Kidney tubule cell (primary cell): ENCODE measurements at regions not wholly inside any gene's neighbourhood (a gene's known extent, or its start where the extent isn't known, plus 50 kb on each side); places are given as distances from the start of the nearest gene placed in this dataset.

Experiments
- DNase-seq: peaks from one replicate; pipeline ENCODE4 v3.0.0-alpha.2; 2018; ENCODE audit warnings: low spot score

DNA sequence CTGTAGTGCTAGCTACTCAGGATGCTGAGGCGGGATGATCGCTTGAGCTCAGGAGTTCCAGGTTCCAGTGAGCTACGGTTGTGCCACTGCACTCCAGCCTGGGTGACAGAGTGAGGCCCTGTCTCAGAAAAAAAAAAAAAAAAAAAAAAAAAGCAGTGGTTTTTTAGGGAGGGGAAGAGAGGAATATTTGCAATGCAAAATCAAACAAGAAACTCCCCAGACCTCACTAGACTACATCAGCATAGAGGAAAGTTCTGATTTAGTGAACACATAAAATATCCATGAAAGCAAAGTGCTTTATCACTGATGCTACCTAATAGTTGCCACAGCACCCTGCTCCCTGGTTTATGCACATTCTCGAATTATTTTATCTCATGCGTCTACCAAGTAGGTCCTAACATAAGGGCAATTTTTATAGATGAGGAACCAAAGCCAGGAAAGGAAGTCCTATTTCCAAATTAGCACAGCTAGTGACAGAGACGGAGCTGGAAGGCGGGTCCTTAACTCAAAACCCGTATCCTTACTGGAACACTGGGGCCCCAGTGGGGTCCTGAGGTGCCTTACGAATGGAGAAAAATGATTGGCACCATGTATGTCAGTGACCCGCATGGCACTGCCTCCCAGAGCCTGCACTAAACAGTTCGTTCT lies 50.7 kb upstream of the GPR157 start:
- DNase-seq, result no peak

DNA sequence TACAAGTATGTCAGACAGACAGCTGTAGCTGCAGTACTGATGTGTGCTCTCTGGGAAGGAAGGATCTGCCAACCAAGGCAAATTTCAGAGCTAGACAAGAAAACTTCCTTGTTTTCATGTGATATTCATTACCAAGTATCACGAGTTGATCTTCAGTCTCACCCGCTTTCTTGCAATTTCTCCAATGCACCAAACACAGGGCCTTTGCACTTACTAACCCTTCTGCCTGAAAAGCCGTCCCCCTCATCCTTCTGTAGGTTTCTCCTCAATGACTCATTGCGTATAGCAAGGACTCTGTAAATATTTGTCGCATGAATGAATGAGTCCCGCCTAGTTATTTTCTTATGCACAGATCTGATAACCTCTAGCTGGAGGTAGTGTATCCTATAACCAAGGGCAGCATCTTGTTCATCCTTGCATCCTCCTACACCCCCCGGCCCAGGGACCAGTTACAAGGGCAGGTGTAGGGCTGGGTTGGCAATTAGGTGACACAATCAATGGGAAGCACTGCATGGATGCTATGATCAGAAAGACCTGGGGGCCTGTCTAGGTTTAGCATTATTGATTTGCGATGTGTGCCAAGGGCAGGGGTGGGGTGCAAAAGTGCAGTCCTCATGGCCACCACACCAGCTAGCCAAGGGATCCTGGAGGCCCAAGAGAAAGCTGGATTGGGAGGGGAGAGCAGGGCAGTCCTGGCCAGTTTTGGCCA lies 51.4 kb upstream of the GPR157 start:
- peak; percentile 28 for DNase-seq

DNA sequence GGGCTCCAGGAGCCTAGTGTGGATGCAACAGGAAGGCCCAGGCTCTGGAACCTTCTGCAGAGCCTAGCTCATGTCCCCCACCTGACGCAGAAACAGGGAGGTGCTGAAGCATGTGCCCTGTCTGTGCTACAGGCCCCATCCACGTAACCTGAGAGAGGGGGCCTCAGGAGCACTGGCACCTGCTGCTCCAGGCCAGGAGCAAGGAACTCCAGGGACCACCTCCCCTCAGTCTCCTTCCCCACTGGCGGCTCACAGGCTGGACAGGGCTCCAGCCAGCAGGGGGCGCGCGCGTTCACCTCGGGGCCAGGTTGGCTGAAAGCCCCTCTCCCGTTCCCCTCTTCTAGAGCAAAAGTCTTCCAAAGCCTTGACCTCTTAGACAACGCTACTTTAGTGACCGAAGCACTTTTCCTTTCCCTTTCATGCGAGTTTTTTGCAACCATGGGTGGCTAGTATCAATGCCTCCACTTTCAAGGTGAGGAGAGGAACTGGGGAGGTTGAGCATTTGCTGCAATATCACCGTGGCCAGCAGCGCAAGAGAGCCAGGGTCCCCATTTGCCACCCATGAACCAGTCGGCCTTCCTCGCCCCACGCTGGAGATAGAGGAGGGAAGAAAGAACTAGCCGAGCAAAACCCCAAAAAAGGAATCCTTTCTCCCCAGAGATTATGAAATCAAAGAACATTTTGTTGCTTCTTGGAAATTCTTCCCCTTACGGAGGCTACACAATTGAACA lies 52.4 kb upstream of the GPR157 start:
- DNase-seq, result peak; percentile 68

DNA sequence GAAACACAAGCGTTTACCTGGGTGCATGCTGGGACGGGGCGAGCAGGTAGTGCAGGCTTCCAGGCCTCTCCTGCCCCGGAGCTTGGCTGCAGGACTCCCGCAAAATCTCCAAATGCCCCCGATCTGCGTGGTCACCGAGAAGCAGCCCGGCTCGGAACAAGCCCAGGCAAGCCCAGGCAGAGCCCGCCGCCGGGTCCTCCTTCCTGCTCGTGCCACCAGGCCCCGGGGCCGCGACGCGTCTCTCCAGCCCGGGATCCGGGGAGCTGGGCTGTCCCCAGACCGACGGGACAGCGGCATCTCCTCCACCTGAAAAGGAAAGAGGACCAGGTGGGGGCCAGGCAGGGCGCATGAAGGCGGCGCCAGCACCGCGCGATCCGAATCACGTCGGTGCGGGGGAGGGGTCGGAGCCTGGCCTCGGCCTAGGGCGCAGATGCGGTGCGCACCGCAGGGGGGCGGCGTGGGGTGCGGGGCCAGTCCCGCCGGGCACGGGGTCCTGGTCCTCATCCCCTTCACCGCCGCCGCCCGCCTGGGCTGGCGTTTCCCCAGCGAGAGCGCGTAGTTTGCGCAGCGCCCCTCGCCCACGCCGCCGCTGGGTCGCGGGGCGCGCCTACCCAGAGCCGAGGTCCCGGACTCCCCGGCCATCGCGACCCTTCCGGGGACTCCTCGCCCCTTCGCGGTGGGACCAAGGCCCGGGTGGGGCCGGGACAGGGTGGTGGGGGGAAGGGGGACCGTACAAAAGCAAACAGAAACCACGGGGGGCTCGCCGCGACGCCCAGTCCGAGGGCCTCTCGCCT lies 52.4 kb upstream of the H6PD start:
- DNase-seq, result peak; percentile 67

DNA sequence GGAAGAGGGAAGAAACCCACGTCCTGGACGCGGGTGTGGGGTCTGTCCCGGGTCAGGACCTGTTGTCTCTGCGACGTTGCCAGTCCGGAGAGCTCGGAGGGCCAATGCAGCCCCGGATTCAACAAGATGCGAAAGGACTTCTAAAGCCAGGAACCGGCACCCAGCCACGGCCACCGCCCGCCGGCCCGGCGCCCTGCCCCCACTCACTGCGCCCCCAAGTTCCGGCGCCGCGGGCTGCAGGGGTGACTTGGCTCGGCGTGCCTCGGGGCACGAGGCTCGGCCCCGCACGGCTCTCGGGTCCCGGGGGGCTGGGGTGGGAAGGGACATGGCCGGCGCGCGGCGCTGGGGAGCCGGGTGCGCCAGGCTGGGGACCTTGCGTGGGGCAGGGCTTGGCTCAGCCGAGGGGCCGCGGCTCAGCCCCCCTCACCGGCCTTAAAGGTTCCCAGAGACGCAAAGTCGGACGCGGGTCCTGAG lies 51.8 kb upstream of the H6PD start:
- DNase-seq, result peak; percentile 19

DNA sequence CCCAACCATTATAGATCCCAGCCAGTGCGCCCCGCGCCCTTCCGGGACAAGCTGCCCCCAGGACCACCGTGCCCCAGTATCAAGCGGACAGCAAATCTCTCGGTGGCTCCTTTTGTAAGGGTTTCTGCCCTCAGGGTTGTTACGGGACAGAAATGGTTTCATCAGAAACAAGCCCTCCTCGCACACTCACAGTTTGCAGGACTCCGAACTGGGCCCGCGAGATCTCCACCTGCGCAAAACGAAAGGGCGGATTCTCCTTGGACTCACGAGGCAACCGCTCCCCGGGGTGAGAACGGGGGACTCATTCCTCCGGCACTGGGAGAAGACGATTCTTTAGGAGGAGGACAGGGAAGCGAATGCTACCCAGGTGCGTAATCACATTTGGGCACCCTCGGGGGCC lies 51.1 kb upstream of the H6PD start:
- no peak for DNase-seq

DNA sequence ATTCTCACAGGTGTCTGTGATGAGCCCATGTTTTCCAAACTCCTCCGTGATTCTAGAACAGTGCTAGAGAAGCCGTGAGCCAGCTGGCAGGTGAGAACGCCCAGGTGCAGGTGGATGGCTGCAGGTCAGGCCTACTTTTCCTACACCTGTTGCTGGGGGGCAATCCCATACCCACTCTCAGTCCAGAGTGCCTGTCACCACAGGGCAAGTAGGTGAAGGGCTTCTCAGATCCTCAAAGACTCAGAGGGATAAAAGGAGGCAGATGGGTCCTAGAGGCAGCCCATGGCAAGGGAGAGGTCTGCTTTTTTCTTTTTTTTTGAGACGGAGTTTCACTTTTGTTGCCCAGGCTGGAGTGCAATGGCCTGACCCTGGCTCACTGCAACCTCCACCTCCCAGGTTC lies 50.7 kb upstream of the H6PD start:
- DNase-seq, result no peak

DNA sequence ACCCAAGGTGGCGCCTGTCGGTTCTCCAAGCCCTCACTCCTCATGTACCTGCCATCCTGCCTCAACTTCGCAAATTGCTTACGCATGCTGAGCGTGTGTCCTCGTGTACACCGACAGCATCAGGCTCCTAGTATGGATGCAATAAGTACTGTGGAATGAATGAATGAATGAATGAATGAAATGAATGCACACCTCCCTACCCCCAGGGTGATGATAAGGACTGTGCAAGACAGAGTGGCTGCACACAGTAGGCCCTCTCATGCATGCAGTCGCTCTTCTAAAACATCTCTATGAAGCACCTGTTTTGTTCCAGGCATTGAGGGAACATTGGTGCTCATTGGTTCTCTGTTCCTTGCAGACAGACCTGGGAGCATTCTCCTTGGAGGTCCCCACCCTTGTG lies 49.8 kb upstream of the H6PD start:
- DNase-seq, result no peak
